AG09319 (cell line): ENCODE measurements at regions not wholly inside any gene's neighbourhood (a gene's known extent, or its start where the extent isn't known, plus 50 kb on each side); places are given as distances from the start of the nearest gene placed in this dataset.
"Not testable (repeated sequence)": the region's sequence is repeated elsewhere in the genome, so short reads cannot be mapped to it uniquely, and the experiment has no call there.

ENCODE experiments used
- DNase-seq: peaks from one replicate; pipeline ENCODE4 v3.0.0-alpha.2; 2010; ENCODE audit warnings: low read depth; ENCODE audit errors: extremely low read depth
- CTCF ChIP-seq: IDR thresholded peaks from 2 replicates; pipeline ENCODE4 v1.5.1; 2011; ENCODE audit warnings: low read depth, mild to moderate bottlenecking, inconsistent platforms, low read length, moderate library complexity

GRCh38 chr12:83257726-83258125 lies 571.0 kb downstream of the TMTC2 start:
- no peak for DNase-seq
- TF ChIP-seq CTCF, result no peak

DNA sequence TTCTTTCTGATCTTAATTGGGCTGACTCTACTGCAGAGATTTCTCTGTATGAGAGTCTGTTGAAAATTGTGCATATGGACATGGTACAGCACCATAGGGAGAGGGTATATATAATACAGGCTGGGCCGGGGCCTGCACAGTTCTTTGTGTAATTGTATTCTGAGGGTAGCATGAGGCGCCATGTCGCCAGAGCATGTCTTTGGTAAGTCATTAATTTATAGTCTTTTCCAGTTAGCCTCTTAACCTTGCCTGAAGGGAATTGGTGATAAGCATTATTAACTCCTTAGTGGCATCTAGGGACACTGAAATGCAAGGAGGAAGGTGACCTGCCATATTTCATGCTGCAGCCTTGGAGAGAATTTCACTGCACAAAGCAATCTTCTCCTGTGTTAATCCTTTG lies 569.9 kb downstream of the TMTC2 start:
- TF ChIP-seq CTCF, result no peak
- DNase-seq, result no peak

DNA sequence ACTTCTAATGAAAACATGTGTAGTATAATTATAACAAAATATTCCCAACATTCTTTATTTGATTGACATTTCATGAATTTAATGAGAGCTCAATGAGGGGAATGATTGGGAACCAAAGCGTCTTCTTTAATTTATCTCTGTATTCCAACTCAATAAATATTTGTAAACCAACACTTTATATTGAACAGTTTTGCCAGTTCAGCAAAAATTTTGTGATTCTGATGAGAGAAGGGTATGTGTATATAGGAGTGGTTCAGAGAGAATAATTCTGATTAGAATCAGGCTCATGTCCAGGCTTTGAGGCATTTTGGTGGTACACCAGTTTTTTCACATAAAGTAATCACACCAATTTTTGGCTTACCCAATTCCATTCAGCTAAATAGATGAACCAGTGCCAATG lies 564.2 kb downstream of the TMTC2 start:
- DNase-seq, result no peak
- TF ChIP-seq CTCF, result no peak

DNA sequence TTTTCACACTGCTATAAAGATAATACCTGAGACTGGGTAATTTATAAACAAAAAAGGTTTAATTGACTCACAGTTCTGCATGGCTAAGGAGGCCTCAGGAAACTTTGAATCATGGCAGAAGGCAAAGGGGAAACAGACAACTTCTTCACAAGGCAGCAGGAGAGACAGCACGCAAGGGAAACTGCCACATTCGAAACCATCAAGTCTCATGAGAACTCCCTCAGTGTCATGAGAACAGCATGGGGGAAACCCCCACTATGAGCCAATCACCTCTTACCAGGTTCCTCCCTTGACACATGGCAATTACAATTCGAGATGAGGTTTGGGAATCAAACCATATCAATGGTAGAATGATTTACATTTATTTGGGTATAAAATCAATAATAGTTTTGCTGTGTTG lies 558.5 kb downstream of the TMTC2 start:
- TF ChIP-seq CTCF, result no peak
- DNase-seq, result no peak

DNA sequence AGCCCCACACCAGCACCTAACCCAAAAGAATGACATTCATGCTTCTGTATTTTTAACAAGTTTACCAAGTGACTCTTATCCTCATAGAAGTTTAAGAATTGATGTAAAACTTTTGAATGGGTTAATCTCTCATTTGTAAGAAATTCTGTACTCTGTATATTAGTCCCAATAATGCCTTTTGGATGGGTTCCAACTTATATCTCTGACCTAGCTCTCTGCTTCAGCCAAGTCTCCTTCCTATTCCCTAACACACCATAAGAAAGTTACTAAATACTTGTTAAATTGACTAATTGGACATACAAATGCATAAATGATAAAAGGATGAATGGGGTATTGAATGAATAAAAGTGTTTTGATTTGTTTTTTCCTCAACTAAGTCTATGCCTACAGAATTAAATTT lies 557.3 kb downstream of the TMTC2 start:
- TF ChIP-seq CTCF, result no peak
- no peak for DNase-seq

DNA sequence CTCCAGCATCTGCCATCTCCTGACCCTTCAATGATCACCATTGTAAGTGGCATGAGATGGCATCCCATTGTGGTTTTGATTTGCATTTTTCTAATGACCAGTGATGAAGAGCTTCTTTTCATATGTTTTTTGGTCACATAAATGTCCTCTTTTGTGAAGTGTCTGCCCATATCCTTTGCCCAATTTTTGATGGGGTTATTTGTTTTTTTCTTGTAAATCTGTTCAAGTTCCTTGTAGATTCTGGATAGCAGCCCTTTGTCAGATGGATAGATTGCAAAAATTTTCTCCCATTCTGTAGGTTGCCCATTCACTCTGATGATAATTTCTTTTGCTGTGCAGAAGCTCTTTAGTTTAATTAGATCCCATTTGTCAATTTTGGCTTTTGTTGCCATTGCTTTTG lies 547.3 kb downstream of the TMTC2 start:
- not testable (repeated sequence) for DNase-seq

DNA sequence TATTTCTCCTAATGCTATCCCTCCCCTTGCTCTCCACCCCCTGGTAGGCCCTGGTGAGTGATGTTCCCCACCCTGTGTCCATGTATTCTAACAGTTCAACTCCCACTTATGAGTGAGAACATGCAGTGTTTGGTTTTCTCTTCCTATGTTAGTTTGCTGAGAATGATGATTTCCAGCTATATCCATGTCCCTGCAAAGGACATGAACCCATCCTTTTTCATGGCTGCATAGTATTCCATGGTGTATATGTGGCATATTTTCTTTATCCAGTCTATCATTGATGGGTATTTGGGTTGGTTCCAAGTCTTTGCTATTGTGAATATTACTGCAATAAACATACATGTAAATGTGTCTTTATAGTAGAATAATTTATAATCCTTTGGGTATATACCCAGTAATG lies 540.3 kb downstream of the TMTC2 start:
- DNase-seq, result not testable (repeated sequence)

GRCh38 chr12:83225806-83226205 lies 539.1 kb downstream of the TMTC2 start:
- no peak for DNase-seq
- no peak for TF ChIP-seq CTCF

DNA sequence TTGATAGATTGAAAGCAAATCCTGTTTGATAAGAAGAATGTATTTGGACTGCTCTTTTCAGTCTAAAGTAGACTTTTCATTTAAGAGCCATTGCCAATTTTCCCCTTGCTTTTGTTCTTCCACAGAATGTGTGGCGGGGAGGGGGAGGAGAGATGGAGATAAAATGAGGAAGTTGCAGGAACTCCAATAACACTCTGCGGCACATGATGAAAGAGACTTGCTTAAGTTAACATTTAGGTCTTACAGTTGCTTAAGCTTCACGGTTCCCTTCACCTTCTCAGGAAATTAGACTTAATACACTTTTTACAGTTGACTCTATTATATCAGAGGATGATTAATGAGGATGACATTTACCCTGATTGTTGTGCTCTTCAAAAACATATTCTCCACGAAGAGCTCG lies 537.3 kb downstream of the TMTC2 start:
- no peak for DNase-seq
- TF ChIP-seq CTCF, result no peak
